HL-60 (cell line): ENCODE measurements at regions not wholly inside any gene's neighbourhood (a gene's known extent, or its start where the extent isn't known, plus 50 kb on each side); places are given as distances from the start of the nearest gene placed in this dataset.
"Not testable (repeated sequence)": the region's sequence is repeated elsewhere in the genome, so short reads cannot be mapped to it uniquely, and the experiment has no call there.

ENCODE experiments used
- DNase-seq, 2 experiments: peaks; one replicate each; pipeline ENCODE4 v3.0.0-alpha.2; 2010 to 2020; ENCODE audit warnings: low read depth in 1 of 2, low spot score in 1 of 2
- H3K27ac ChIP-seq: fragments of 250-450 bp; sonication (Bioruptor Pico); replicated peaks from 2 replicates; pipeline ENCODE4 v1.5.1; 2020; ENCODE audit warnings: mild to moderate bottlenecking, moderate library complexity
- H3K27me3 ChIP-seq: fragments of 250-450 bp; sonication (Bioruptor Pico); 2 replicates; pipeline ENCODE4 v1.5.1; 2021; ENCODE audit warnings: mild to moderate bottlenecking, moderate library complexity; ENCODE audit not compliant: insufficient read depth, poor library complexity, severe bottlenecking
- H3K4me3 ChIP-seq: replicated peaks from 2 replicates; pipeline ENCODE4 v1.5.1; 2011; ENCODE audit warnings: mild to moderate bottlenecking, control low read depth, low read length; ENCODE audit not compliant: insufficient read depth
- GABPA ChIP-seq: IDR thresholded peaks from 2 replicates; pipeline ENCODE4 v1.6.1; 2012; ENCODE audit warnings: low read depth
- POLR2AphosphoS5 ChIP-seq: IDR thresholded peaks from 2 replicates; pipeline ENCODE4 v1.6.1; 2012; ENCODE audit warnings: low read depth
- SPI1 ChIP-seq: IDR thresholded peaks from 2 replicates; pipeline ENCODE4 v1.6.1; 2012; ENCODE audit warnings: low read depth, mild to moderate bottlenecking, borderline replicate concordance
- TF ChIP-seq, protein P1 (sequence below): IDR thresholded peaks from one replicate; pipeline ENCODE4 v1.5.1; 2011; ENCODE audit warnings: low read length, control low read depth, inconsistent platforms; ENCODE audit not compliant: insufficient read depth
- TF ChIP-seq, protein P2 (sequence below): IDR thresholded peaks from 2 replicates; pipeline ENCODE4 v1.6.1; 2012; ENCODE audit warnings: low read depth; ENCODE audit not compliant: insufficient replicate concordance

DNA sequence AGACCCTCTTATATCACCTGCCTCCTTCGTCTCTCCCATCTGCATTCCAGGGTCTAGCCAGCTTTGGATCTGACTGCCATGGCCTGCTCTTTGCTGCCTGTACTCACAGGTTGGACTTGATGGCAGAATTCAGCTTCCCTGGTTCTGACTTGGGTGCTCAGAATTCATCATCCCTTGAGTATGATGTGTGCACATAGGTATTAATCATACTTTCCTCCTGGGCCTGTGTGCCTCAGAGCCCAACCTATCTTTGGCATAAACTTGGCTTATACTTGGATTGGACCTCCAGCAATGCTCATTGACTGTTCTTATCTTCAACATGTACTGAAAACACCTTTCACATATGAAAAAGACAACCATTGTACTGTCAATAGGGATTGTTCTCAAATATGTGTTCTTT lies 70.7 kb upstream of the LMNTD1 start:
- H3K27ac ChIP-seq, result no peak overlapping the region
- H3K27me3 ChIP-seq, result no peaks in the 10 kb centered on the region
- no peak for DNase-seq
- TF ChIP-seq, protein P1, sequence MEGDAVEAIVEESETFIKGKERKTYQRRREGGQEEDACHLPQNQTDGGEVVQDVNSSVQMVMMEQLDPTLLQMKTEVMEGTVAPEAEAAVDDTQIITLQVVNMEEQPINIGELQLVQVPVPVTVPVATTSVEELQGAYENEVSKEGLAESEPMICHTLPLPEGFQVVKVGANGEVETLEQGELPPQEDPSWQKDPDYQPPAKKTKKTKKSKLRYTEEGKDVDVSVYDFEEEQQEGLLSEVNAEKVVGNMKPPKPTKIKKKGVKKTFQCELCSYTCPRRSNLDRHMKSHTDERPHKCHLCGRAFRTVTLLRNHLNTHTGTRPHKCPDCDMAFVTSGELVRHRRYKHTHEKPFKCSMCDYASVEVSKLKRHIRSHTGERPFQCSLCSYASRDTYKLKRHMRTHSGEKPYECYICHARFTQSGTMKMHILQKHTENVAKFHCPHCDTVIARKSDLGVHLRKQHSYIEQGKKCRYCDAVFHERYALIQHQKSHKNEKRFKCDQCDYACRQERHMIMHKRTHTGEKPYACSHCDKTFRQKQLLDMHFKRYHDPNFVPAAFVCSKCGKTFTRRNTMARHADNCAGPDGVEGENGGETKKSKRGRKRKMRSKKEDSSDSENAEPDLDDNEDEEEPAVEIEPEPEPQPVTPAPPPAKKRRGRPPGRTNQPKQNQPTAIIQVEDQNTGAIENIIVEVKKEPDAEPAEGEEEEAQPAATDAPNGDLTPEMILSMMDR, result no peak
- no peak for TF ChIP-seq POLR2AphosphoS5
- TF ChIP-seq GABPA, result no peak
- TF ChIP-seq, protein P2, sequence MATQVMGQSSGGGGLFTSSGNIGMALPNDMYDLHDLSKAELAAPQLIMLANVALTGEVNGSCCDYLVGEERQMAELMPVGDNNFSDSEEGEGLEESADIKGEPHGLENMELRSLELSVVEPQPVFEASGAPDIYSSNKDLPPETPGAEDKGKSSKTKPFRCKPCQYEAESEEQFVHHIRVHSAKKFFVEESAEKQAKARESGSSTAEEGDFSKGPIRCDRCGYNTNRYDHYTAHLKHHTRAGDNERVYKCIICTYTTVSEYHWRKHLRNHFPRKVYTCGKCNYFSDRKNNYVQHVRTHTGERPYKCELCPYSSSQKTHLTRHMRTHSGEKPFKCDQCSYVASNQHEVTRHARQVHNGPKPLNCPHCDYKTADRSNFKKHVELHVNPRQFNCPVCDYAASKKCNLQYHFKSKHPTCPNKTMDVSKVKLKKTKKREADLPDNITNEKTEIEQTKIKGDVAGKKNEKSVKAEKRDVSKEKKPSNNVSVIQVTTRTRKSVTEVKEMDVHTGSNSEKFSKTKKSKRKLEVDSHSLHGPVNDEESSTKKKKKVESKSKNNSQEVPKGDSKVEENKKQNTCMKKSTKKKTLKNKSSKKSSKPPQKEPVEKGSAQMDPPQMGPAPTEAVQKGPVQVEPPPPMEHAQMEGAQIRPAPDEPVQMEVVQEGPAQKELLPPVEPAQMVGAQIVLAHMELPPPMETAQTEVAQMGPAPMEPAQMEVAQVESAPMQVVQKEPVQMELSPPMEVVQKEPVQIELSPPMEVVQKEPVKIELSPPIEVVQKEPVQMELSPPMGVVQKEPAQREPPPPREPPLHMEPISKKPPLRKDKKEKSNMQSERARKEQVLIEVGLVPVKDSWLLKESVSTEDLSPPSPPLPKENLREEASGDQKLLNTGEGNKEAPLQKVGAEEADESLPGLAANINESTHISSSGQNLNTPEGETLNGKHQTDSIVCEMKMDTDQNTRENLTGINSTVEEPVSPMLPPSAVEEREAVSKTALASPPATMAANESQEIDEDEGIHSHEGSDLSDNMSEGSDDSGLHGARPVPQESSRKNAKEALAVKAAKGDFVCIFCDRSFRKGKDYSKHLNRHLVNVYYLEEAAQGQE, result no peak
- TF ChIP-seq SPI1, result no peak
- H3K4me3 ChIP-seq, result no peak overlapping the region

DNA sequence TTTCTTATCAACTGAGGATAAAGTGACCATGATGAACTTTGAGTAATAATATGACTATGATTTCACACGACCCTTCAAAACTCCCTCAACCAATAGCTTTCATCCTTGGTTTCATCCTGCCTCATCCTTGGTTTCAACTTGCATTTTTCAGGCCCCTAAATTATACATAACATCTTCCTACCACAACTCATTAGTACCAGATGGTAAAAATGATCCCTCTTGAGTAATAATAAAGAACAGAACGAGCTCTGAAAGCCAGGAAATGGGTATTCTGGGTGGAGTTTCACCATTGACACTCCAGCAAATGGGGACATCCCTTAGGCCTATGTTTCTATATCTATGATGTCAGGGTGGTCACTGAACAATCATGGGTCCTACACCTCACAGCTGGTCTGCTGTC lies 72.1 kb upstream of the LMNTD1 start:
- Histone ChIP-seq H3K27ac (no peak overlapping the region), H3K27me3 (no peaks in the 10 kb centered on the region), H3K4me3 (no peak overlapping the region)
- TF ChIP-seq SPI1, result no peak
- TF ChIP-seq, protein P1, result no peak
- TF ChIP-seq, protein P2, result no peak
- DNase-seq, result no peak

DNA sequence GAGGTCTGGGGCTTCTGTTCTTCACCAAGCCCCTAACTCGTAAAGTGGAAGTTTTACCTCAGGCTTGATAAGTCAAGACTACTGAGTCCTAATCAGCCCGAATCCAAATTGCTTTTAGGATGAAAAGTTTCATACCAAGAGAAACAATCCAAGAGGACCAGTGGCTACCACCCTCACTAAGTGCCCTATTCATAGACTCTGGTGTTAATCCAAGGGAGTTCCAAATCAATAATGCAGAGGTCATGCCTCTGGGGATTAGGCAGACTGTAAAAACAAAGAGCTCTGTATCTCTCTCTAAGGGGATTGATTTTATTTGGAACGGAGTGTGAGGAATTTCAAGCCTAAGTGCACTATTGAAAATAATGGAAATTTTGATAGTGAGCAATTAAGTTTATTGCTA lies 76.3 kb upstream of the LMNTD1 start:
- H3K27me3 ChIP-seq, result no peaks in the 10 kb centered on the region

GRCh38 chr12:25630735-25631515 lies 77.8 kb upstream of the LMNTD1 start:
- DNase-seq, result not testable (repeated sequence)

More for the DNA sequence above, 76.3 kb upstream of the LMNTD1 start:
- Histone ChIP-seq H3K27ac (no peak overlapping the region), H3K4me3 (no peak overlapping the region)
- DNase-seq, result no peak
- TF ChIP-seq POLR2AphosphoS5, result no peak
- TF ChIP-seq GABPA, result no peak
- TF ChIP-seq SPI1, result no peak
- TF ChIP-seq, protein P2, result no peak
- TF ChIP-seq, protein P1, result no peak

DNA sequence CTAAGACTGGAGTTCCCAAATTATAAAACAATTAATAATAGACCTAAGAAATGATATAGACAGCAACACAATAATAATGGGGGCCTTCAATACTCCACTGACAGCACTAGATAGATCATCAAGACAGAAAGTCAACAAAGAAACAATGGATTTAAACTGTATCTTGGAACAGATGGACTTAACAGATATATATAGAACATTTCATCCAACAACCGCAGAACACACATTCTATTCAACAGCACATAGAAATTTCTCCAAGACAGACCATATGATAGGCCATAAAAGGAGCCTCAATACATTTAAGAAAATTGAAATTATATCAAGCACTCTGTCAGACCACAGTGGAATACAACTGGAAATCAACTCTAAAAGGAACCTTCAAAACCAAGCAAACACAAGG lies 80.1 kb upstream of the LMNTD1 start:
- H3K4me3 ChIP-seq, result not testable (repeated sequence)

More at GRCh38 chr12:25630735-25631515, 77.8 kb upstream of the LMNTD1 start:
- not testable (repeated sequence) for H3K4me3 ChIP-seq, H3K27me3 ChIP-seq, H3K27ac ChIP-seq

More for the DNA sequence above, 80.1 kb upstream of the LMNTD1 start:
- H3K27me3 ChIP-seq, H3K27ac ChIP-seq, DNase-seq: not testable (repeated sequence)
